ENCODE measurements at regions not wholly inside any gene's neighbourhood (a gene's known extent, or its start where the extent isn't known, plus 50 kb on each side); places are given as distances from the start of the nearest gene placed in this dataset.

DNA sequence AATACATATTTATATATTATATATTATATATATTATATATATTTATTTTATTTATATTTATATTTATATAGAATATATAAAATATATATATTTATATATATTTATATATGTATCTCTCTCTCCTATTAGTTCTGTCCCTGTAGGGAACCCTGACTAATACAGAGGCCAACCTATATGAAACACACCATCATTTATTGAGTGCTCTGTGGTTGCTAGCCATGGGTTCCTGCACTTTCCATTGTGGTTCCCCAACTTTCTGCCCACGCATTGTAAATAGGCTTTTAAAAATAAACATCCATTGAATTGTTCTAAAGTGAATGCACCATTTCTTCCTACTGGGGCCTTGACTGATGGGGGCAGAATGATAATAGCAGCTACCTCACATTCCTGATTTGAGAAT is 93.8 kb upstream of the SESN3 start:
- H3K4me1 ChIP-seq = peaks cover 8% of the 10 kb centered on the region
- no peak for DNase-seq (ENCODE audit: low spot score)
- Mint-ChIP-seq H3K4me1 (peaks cover 7% of the 10 kb centered on the region), H3K9me3 (peaks cover 13% of the 10 kb centered on the region), H3K36me3 (peaks cover 6% of the 10 kb centered on the region), H3K27ac (no peak overlapping the region), H3K4me3 (no peak overlapping the region), H3K27me3 (ENCODE audit: insufficient read depth, low read depth) (peaks cover 7% of the 10 kb centered on the region)
- no peaks in the 10 kb centered on the region for H3K27me3 ChIP-seq
- H3K36me3 ChIP-seq = no peaks in the 10 kb centered on the region
- no peaks in the 10 kb centered on the region for H3K9me3 ChIP-seq (ENCODE audit: low read depth)
- H4K20me1 ChIP-seq (ENCODE audit: low read depth) = no peaks in the 10 kb centered on the region
- H3F3A ChIP-seq (ENCODE audit: low read depth) = peaks cover 7% of the 10 kb centered on the region
- no peak for TF ChIP-seq EZH2 (IDR thresholded peaks at IDR 0.05)
- no peak for TF ChIP-seq CTCF (IDR thresholded peaks at IDR 0.05)
- no peak for TF ChIP-seq EZH2phosphoT487 (IDR thresholded peaks at IDR 0.05)
- no peak overlapping the region for H3K9ac ChIP-seq
- no peak overlapping the region for H2AFZ ChIP-seq (replicated peaks)
- H3K27ac ChIP-seq = no peak overlapping the region
- no peaks in the 10 kb centered on the region for H3K79me2 ChIP-seq (ENCODE audit: low read depth)
- no peak overlapping the region for H3K4me2 ChIP-seq
- no peak overlapping the region for H3K4me3 ChIP-seq

DNA sequence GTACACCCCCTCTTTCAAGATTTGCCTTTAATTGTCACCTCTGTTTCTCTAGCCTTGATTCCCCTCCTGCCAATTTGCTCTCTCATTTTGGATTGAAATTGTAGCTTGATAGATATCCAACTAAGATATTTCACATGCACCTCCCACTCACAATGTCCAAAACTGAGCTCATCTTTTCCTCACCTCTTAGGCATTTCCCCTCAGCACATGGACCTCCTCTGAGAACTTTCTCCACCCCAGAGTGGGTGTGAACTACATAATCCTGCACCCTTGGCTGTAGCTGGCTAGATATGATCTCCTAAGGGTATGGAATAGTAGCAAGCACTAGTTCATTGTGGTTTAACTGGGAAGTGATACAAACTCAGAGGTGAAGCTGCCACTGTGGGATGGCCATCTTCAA is 91.5 kb upstream of the SESN3 start:
- DNase-seq (ENCODE audit: low spot score) = no peak
- Histone ChIP-seq H3K36me3 (no peaks in the 10 kb centered on the region), H3K27ac (no peak overlapping the region), H4K20me1 (ENCODE audit: low read depth) (no peaks in the 10 kb centered on the region), H3K27me3 (no peaks in the 10 kb centered on the region), H3K4me2 (no peak overlapping the region), H3K4me1 (peaks cover 15% of the 10 kb centered on the region), H3K9me3 (ENCODE audit: low read depth) (no peaks in the 10 kb centered on the region), H3F3A (ENCODE audit: low read depth) (peaks cover 13% of the 10 kb centered on the region), H3K9ac (no peak overlapping the region), H3K4me3 (no peak overlapping the region), H2AFZ (replicated peaks) (no peak overlapping the region), H3K79me2 (ENCODE audit: low read depth) (no peaks in the 10 kb centered on the region)
- Mint-ChIP-seq H3K9me3 (peaks cover 13% of the 10 kb centered on the region), H3K36me3 (peaks cover 6% of the 10 kb centered on the region), H3K4me3 (no peak overlapping the region), H3K4me1 (peaks cover 16% of the 10 kb centered on the region), H3K27me3 (ENCODE audit: insufficient read depth, low read depth) (peaks cover 13% of the 10 kb centered on the region), H3K27ac (no peak overlapping the region)
- no peak for TF ChIP-seq CTCF (IDR thresholded peaks at IDR 0.05)
- no peak for TF ChIP-seq EZH2 (IDR thresholded peaks at IDR 0.05)
- TF ChIP-seq EZH2phosphoT487 (IDR thresholded peaks at IDR 0.05) = no peak

- Histone ChIP-seq H3K36me3 (no peaks in the 10 kb centered on the region), H3K9ac (no peak overlapping the region), H3K79me2 (ENCODE audit: low read depth) (no peaks in the 10 kb centered on the region), H3K4me2 (no peak overlapping the region), H3K27ac (no peak overlapping the region), H3K4me1 (peaks cover 9% of the 10 kb centered on the region), H4K20me1 (ENCODE audit: low read depth) (no peaks in the 10 kb centered on the region), H3K9me3 (ENCODE audit: low read depth) (no peaks in the 10 kb centered on the region), H3K27me3 (no peaks in the 10 kb centered on the region), H2AFZ (replicated peaks) (no peak overlapping the region), H3K4me3 (no peak overlapping the region), H3F3A (ENCODE audit: low read depth) (peaks cover 8% of the 10 kb centered on the region)
- peaks cover 12% of the 10 kb centered on the region for H3K9me3 Mint-ChIP-seq
- no peak for DNase-seq (ENCODE audit: low spot score)
- no peak for TF ChIP-seq EZH2phosphoT487 (IDR thresholded peaks at IDR 0.05)
- no peak for TF ChIP-seq EZH2 (IDR thresholded peaks at IDR 0.05)
- TF ChIP-seq CTCF (IDR thresholded peaks at IDR 0.05) = no peak
- peaks cover 6% of the 10 kb centered on the region for H3K36me3 Mint-ChIP-seq
- peak overlapping the region; percentile 3 for H3K27ac Mint-ChIP-seq
- H3K27me3 Mint-ChIP-seq (ENCODE audit: insufficient read depth, low read depth) = peaks cover 10% of the 10 kb centered on the region
- no peak overlapping the region for H3K4me3 Mint-ChIP-seq
- H3K4me1 Mint-ChIP-seq = peaks cover 10% of the 10 kb centered on the region
Observed at GRCh38 chr11:95318498-95318897, 87.5 kb upstream of the SESN3 start.
